ENCODE measurements at regions not wholly inside any gene's neighbourhood (a gene's known extent, or its start where the extent isn't known, plus 50 kb on each side); places are given as distances from the start of the nearest gene placed in this dataset.

- no peak for TF ChIP-seq CTCF (IDR thresholded peaks at IDR 0.05; ENCODE audit: low read length)
- no peak for TF ChIP-seq EZH2 (IDR thresholded peaks at IDR 0.05; ENCODE audit: borderline replicate concordance, low read length)
Observed at GRCh38 chr15:39016706-39017105, 452.1 kb upstream of the RASGRP1 start.
